ENCODE measurements at regions not wholly inside any gene's neighbourhood (a gene's known extent, or its start where the extent isn't known, plus 50 kb on each side); places are given as distances from the start of the nearest gene placed in this dataset.

DNA sequence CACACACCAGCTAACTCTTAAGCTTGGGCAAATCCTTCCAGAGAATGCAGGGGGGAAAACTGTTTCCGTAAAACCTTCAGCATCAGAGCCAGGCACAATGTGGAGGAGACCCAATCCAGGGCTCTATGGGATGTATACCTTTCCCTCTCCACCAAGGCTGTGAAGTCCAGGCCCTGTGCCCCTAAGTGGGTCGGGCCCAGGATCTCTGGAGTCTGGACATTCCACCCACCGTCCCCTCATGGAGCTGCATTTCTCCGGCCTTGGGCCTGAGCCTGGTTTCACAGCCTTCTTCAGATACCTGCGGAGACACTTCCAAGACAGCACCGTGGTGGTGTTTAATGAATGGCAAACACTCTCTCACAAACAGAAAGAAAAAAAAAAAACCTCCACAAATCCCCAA lies 186.2 kb downstream of the URI1 start:
- DNase-seq (ENCODE audit: low read depth), result no peak

- no peak for DNase-seq (ENCODE audit: low read depth)
Observed at GRCh38 chr19:30130356-30131122, 188.5 kb downstream of the URI1 start.

DNA sequence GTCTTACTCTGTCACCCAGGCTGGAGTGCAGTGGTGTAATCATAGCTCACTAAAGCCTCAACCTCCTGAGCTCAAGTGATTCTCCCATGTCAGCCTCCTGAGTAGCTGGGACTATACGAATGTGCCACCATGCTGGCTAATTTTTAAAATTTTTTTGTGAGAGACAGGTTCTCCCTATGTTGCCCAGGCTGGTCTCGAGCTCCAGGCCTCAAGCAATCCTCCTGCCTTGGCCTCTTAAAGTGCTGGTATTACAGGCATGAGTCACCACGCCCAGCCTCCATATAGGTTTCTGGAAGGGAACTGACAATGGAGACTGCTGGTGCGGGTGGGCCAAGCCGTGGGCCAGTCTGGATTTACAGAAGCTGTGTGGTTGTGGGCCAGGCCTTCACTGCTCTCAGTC lies 189.2 kb downstream of the URI1 start:
- no peak for DNase-seq (ENCODE audit: low read depth)

- DNase-seq (ENCODE audit: low read depth), result no peak
Observed at GRCh38 chr19:30131722-30132291, 189.8 kb downstream of the URI1 start.

DNA sequence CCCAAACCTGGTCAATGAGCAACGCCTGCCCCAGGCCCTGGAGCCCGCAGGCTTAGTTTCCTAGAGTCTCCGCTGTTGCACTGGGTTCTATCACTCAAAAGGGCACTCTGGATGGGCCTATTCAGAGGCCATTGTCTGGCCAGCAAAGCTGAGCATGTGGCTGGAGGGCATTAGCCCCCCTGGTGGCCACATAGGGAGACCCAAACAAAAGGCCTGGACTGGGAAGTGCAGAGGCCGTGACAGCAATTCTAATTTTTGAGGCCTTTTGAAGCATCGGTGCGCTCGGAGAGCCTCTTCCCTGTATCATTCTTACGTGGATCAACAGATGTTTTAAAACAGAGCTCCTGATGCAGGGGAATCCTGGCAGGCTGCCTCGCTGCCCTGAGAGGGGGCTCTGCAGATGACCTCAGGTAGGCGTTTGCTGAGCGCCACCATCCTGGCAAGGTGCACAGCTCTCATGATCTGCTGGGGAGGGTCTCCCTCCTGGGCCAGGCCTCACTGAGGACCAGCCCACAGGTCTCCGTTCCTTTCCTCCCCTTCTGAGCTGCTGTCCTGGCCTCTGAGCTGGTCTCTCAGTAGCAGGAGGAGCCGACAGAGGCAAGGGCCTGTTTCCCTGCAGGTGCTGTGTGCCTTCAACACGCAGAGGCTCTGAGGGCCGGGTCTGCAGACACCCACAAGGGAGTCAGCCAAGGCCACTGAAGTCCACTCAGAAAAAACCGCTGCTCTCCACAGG lies 190.5 kb downstream of the URI1 start:
- no peak for DNase-seq (ENCODE audit: low read depth)

DNA sequence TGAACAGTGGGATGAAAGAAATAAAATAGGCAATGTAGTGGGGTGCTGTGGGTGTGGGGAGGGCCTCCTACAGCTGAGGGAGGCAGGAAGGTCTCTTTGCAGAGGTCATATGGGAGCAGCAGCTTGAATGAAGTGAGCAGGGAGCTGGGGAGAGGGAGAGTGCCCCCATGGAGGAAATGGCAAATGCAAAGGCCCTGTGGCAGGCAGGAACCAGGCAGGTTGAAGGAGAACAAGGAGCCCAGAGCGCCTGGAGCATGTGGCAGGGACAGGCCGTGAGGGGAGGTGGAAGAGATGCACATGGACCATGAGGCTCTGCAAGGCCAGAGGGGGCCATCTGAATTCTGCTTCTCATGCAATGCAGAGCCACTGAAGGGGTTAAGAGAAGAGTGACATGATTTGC lies 191.8 kb downstream of the URI1 start:
- DNase-seq (ENCODE audit: low read depth), result no peak

DNA sequence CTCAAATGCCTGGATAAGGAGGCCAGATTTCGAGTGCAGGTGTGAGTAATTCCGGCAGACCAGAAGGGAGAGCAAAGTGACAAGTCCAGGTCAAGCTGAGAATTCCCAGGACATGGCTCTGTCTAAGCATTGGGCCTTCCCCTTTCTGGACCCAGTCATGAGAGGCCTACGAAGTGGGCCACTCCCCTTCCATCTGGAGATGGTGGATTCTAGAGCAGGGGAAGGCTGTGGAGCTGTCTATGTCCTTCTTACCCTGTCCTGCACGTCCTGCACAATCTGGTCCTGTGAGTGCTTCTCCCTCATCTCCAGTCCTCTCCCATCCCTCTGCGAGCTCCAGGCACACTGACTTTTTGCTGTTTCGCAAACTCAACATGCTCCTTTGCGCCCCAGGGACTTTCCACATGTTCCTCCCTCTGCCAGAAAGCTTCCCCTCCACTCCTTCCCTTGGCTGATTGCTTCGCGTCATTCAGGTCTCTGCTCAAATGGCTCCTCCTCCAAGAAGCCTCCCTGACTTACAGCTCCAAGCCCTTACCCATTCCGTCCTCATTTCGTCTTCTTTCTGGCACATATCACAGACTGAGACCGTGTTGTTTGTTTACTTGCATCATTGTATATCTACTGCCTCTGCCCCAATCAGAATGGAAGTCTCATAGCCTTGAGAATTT lies 193.2 kb downstream of the URI1 start:
- no peak for DNase-seq (ENCODE audit: low read depth)

- no peak for DNase-seq (ENCODE audit: low read depth)
Observed at GRCh38 chr19:30135797-30136196, 193.8 kb downstream of the URI1 start.

DNA sequence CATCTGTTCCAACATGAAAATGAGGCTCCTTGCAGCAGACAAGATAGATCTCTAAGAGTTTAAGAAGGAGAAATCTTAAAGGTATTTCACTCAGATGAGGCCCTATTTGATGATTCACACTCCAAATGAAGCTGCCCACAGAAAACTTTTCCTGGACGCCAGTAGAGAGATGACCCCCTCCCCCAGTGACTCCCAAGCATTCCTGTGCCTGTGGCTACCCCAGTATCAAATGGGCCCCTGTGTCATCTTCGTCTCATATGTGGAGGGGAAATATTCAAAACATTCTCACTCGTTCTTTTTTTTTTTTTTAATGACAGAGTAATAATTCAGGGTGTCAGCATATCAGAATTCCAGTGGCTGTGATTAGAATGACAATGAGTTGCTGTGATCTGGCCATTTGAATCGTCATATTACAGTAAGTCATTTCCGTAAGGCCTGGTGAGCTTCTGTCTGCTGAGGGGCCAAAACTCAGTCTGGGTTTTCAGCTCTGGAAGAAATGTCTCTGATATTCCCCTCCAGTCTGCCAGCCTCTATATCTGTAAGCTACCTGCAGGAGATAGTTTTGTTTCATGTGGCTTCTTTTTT lies 194.7 kb downstream of the URI1 start:
- DNase-seq (ENCODE audit: low read depth), result no peak

DNA sequence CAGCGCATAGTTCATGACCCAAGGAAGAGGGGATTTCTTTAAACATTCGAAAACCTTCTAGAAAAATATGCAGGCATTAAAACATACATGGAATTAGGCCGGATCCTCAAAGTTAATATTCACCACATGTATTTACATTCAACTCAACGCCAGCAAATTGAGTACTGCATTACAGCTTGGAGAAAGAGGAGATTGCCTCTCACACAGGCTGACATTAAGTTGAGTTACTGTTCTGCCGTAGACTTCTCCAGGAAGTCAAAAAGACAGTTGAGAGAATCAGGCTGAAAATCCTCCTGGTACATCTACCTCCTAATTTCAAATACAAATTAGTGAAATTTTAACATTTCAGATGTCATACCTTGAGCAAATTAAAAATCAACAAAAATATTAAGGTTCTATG lies 195.7 kb downstream of the URI1 start:
- no peak for DNase-seq (ENCODE audit: low read depth)

GRCh38 chr19:30144242-30144758 lies 202.3 kb downstream of the URI1 start:
- DNase-seq (ENCODE audit: low read depth), result no peak

DNA sequence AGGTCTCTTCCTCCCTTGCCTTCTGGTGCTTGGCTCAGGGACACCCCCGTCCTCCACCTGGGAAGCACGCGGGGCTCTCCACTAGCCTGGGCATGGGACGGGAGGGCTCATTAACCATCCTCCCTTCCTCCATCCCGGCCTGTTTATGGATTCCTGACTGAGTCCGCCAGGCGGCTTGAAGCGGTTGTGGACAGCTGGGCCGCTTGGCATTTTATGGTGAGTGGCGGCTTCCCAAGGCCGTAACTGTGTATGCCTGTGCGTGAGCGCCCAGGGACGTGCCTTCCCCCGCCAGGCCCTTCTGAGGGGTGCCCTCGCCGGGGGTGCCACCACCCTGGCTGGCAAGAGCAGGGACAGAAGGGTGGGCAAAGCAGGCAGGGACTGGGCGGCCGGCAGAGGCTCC lies 202.8 kb downstream of the URI1 start:
- no peak for DNase-seq (ENCODE audit: low read depth)

- no peak for DNase-seq (ENCODE audit: low read depth)
Observed at GRCh38 chr19:30145467-30145866, 203.4 kb downstream of the URI1 start.

DNA sequence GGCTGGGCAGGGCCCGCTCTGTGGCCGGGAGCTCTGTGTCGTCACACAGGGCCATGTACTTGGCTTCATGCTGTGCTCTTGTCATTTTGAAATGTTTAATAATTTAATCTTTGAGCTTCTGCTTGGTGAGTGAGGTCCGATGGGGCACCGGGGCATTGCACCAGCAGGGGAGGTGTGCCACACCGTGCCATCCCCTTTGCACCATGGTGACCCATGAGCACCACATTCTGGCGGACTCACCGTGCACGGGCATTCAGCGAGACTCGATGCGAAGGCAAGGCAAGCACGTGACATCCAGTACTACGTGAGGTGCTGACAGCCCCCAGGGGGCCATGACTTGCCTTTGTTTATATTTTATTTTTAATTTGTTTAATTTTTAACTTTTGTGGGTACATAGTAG lies 204.3 kb downstream of the URI1 start:
- DNase-seq (ENCODE audit: low read depth), result no peak

GRCh38 chr19:30148039-30148790 lies 206.2 kb downstream of the URI1 start:
- no peak for DNase-seq (ENCODE audit: low read depth)

DNA sequence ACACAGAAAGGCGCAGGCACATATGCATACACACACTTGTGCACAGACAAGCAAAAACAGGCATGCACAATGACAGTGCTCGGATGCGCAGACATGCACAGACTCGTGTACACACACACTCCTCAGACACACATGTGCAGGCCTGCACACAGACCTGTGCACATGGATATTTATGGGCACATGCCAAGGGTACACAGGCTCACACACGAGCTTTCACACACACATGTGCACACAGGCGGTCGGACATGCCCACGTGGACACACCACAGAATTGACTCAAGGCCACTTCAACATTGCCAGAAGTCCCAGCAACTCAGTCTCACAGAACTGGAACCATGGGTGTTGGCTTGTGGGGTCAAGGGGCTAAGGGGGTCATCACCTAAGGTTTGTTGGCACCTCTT lies 206.8 kb downstream of the URI1 start:
- no peak for DNase-seq (ENCODE audit: low read depth)

DNA sequence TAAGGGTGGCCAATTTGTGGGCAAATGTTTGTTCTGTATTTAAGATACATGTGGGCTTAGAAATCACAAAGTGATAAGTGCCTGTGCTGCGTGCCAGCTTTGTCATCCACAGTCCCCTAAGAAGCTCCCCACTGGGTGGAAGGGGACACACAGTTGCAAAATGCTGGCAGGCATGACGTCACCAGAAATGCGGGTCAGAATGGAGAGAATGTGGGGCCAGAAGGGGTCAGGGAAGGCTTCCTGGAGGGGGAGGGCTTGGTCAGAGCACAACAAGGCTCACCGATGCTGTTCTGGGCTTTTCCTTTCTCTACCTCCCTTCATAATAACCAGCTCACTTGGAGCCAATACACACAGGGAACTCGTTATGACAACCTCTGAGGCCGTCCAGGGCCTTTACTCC lies 207.3 kb downstream of the URI1 start:
- no peak for DNase-seq (ENCODE audit: low read depth)

GRCh38 chr19:30150626-30151025 lies 208.6 kb downstream of the URI1 start:
- DNase-seq (ENCODE audit: low read depth), result no peak

DNA sequence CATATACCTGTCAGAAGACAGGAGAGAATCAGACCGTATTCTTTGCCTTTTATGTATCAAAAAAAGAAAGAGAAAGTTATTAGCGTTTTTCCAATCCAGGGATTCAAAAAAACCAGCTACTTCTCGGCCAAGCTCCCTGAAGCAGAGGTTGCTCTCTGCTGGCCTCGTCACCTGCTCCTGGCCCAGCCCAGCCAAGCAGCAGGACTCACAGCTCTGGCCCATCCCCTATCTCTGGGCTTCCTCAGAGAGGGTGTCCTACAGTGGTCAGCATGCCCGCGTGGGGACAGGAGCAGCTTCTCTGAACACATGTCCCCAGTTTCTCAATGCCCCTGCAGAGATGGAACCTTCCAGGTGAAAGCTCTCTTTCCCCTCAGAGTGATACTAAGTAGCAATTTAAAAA lies 209.0 kb downstream of the URI1 start:
- no peak for DNase-seq (ENCODE audit: low read depth)

DNA sequence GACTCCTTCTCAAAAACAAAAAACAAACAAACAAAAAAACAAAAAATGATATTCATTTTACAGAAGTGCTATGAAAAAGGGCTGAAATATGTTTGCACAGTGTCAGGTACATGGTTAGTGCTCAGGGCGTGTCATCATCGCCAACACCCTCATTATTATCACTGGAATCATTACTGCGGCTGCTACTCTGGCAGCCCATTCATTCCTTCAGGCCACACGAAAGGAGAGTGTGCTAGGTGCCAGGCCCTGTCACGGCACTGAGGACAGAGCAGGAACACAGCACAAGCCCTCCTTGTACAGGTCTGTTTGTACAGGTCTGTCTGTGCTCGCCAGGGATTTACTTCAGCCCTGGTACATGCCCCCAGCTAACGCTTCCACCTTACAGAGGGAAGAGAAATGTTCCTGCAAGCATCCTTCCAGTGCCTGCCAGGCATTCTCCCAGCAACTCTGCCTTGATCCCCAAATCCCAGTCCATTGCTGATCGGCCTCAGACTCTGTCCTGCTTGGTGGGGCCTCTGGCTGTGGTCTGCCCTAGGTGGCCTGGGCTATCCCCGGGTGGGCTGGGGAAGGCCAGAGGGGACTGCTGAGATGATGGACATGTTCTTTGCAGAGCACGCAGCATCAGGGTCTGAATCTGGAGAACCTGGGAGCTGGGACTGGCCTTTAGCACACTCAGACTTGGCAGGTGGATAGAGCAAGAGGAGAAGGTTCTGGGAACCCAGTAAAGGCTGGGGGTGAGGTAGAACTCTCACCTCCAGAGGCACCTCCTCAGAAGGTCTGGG lies 210.7 kb downstream of the URI1 start:
- DNase-seq (ENCODE audit: low read depth), result no peak

Measured in activated T-cell treated with anti-CD3 and anti-CD28 coated beads for 24 hours (primary cell).